ENCODE measurements at regions not wholly inside any gene's neighbourhood (a gene's known extent, or its start where the extent isn't known, plus 50 kb on each side); places are given as distances from the start of the nearest gene placed in this dataset.

DNA sequence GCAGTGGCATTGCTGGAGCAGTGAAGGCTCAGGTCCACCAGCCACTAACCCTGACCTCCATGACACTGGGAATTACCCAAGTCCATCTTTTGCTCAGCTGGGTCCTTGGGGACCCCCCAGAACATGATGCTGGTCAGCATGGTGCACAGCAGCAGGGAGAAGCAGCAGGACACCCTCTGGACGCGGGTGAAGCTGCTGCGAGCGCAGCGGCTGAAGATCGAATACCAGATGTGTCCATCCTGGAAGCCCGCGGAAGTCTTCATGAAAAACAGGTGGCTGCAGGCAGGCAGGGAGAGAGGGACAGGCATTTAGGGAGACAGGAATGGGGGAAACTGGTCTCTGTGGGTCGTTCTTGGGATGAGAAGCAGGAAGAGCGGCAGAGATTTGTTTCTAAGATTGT is 53.4 kb upstream of the GCSH start:
- Mint-ChIP-seq H3K36me3 (ENCODE audit: low read depth) (no peaks in the 10 kb centered on the region), H3K27me3 (ENCODE audit: insufficient read depth, low read depth, poor library complexity) (no peaks in the 10 kb centered on the region), H3K4me3 (no peak overlapping the region), H3K4me1 (no peaks in the 10 kb centered on the region), H3K9me3 (no peaks in the 10 kb centered on the region), H3K27ac (no peak overlapping the region)
- no peak for DNase-seq (ENCODE audit: low spot score)
- H3F3A ChIP-seq (replicated peaks; ENCODE audit: low read depth): no peaks in the 10 kb centered on the region
- H3K79me2 ChIP-seq (replicated peaks; ENCODE audit: insufficient read depth): no peaks in the 10 kb centered on the region
- no peaks in the 10 kb centered on the region for H3K27me3 ChIP-seq (ENCODE audit: insufficient read depth)
- no peak overlapping the region for H3K4me3 ChIP-seq
- no peaks in the 10 kb centered on the region for H4K20me1 ChIP-seq (replicated peaks; ENCODE audit: insufficient read depth)
- H3K9me2 ChIP-seq (ENCODE audit: insufficient read depth): no peaks in the 10 kb centered on the region
- H3K4me2 ChIP-seq: no peak overlapping the region
- no peak overlapping the region for H2AFZ ChIP-seq
- H3K4me1 ChIP-seq (ENCODE audit: insufficient read depth): no peaks in the 10 kb centered on the region
- no peaks in the 10 kb centered on the region for H3K36me3 ChIP-seq (ENCODE audit: insufficient read depth)
- no peak for ATAC-seq
- TF ChIP-seq STAT1 (IDR thresholded peaks at IDR 0.05; ENCODE audit: unreplicated experiment) (no peak), ZNF331 (CRISPR knock-in tag; IDR thresholded peaks at IDR 0.05; ENCODE audit: low read depth) (no peak), EZH2phosphoT487 (IDR thresholded peaks at IDR 0.05; ENCODE audit: unreplicated experiment) (no peak), POLR2AphosphoS5 (IDR thresholded peaks at IDR 0.05; ENCODE audit: low read depth) (no peak), REST (IDR thresholded peaks at IDR 0.05; ENCODE audit: unreplicated experiment) (no peak), NANOG (IDR thresholded peaks at IDR 0.05; ENCODE audit: borderline replicate concordance) (no peak), JUNB (IDR thresholded peaks at IDR 0.05; ENCODE audit: unreplicated experiment) (no peak), CREB1 (CRISPR knock-in tag; IDR thresholded peaks at IDR 0.05; ENCODE audit: low read depth) (no peak)
- TF ChIP-seq, protein P1, sequence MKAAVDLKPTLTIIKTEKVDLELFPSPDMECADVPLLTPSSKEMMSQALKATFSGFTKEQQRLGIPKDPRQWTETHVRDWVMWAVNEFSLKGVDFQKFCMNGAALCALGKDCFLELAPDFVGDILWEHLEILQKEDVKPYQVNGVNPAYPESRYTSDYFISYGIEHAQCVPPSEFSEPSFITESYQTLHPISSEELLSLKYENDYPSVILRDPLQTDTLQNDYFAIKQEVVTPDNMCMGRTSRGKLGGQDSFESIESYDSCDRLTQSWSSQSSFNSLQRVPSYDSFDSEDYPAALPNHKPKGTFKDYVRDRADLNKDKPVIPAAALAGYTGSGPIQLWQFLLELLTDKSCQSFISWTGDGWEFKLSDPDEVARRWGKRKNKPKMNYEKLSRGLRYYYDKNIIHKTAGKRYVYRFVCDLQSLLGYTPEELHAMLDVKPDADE (IDR thresholded peaks at IDR 0.05): no peak
- TF ChIP-seq, protein P2, sequence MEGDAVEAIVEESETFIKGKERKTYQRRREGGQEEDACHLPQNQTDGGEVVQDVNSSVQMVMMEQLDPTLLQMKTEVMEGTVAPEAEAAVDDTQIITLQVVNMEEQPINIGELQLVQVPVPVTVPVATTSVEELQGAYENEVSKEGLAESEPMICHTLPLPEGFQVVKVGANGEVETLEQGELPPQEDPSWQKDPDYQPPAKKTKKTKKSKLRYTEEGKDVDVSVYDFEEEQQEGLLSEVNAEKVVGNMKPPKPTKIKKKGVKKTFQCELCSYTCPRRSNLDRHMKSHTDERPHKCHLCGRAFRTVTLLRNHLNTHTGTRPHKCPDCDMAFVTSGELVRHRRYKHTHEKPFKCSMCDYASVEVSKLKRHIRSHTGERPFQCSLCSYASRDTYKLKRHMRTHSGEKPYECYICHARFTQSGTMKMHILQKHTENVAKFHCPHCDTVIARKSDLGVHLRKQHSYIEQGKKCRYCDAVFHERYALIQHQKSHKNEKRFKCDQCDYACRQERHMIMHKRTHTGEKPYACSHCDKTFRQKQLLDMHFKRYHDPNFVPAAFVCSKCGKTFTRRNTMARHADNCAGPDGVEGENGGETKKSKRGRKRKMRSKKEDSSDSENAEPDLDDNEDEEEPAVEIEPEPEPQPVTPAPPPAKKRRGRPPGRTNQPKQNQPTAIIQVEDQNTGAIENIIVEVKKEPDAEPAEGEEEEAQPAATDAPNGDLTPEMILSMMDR (conservative IDR thresholded peaks at IDR 0.05; ENCODE audit: low read depth in 2 of 2): no peak
- TF ChIP-seq, protein P3, sequence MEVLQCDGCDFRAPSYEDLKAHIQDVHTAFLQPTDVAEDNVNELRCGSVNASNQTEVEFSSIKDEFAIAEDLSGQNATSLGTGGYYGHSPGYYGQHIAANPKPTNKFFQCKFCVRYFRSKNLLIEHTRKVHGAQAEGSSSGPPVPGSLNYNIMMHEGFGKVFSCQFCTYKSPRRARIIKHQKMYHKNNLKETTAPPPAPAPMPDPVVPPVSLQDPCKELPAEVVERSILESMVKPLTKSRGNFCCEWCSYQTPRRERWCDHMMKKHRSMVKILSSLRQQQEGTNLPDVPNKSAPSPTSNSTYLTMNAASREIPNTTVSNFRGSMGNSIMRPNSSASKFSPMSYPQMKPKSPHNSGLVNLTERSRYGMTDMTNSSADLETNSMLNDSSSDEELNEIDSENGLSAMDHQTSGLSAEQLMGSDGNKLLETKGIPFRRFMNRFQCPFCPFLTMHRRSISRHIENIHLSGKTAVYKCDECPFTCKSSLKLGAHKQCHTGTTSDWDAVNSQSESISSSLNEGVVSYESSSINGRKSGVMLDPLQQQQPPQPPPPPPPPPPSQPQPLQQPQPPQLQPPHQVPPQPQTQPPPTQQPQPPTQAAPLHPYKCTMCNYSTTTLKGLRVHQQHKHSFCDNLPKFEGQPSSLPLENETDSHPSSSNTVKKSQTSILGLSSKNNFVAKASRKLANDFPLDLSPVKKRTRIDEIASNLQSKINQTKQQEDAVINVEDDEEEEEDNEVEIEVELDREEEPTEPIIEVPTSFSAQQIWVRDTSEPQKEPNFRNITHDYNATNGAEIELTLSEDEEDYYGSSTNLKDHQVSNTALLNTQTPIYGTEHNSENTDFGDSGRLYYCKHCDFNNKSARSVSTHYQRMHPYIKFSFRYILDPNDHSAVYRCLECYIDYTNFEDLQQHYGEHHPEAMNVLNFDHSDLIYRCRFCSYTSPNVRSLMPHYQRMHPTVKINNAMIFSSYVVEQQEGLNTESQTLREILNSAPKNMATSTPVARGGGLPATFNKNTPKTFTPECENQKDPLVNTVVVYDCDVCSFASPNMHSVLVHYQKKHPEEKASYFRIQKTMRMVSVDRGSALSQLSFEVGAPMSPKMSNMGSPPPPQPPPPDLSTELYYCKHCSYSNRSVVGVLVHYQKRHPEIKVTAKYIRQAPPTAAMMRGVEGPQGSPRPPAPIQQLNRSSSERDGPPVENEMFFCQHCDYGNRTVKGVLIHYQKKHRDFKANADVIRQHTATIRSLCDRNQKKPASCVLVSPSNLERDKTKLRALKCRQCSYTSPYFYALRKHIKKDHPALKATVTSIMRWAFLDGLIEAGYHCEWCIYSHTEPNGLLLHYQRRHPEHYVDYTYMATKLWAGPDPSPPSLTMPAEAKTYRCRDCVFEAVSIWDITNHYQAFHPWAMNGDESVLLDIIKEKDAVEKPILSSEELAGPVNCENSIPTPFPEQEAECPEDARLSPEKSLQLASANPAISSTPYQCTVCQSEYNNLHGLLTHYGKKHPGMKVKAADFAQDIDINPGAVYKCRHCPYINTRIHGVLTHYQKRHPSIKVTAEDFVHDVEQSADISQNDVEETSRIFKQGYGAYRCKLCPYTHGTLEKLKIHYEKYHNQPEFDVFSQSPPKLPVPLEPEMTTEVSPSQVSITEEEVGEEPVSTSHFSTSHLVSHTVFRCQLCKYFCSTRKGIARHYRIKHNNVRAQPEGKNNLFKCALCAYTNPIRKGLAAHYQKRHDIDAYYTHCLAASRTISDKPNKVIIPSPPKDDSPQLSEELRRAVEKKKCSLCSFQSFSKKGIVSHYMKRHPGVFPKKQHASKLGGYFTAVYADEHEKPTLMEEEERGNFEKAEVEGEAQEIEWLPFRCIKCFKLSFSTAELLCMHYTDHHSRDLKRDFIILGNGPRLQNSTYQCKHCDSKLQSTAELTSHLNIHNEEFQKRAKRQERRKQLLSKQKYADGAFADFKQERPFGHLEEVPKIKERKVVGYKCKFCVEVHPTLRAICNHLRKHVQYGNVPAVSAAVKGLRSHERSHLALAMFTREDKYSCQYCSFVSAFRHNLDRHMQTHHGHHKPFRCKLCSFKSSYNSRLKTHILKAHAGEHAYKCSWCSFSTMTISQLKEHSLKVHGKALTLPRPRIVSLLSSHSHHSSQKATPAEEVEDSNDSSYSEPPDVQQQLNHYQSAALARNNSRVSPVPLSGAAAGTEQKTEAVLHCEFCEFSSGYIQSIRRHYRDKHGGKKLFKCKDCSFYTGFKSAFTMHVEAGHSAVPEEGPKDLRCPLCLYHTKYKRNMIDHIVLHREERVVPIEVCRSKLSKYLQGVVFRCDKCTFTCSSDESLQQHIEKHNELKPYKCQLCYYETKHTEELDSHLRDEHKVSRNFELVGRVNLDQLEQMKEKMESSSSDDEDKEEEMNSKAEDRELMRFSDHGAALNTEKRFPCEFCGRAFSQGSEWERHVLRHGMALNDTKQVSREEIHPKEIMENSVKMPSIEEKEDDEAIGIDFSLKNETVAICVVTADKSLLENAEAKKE (CRISPR knock-in tag; IDR thresholded peaks at IDR 0.05): no peak
- no peak overlapping the region for H3K27ac ChIP-seq (ENCODE audit: low read depth)
